ENCODE measurements at regions not wholly inside any gene's neighbourhood (a gene's known extent, or its start where the extent isn't known, plus 50 kb on each side); places are given as distances from the start of the nearest gene placed in this dataset.

- H2BK5ac ChIP-seq (ENCODE audit: low read depth, low read length, poor library complexity, severe bottlenecking), result no peak overlapping the region
- H3K4me2 ChIP-seq (ENCODE audit: low read length, poor library complexity, severe bottlenecking), result no peak overlapping the region
- no peak overlapping the region for H3K4me3 ChIP-seq (ENCODE audit: insufficient read depth in 1 of 2, low read depth in 1 of 2, low read length in 2 of 2)
- no peak for DNase-seq
- no peak overlapping the region for H2BK15ac ChIP-seq (ENCODE audit: low read depth, poor library complexity, severe bottlenecking)
- no peak overlapping the region for H3K27ac ChIP-seq (ENCODE audit: low read length, poor library complexity, severe bottlenecking)
- peaks cover 3% of the 10 kb centered on the region for H3K9me3 ChIP-seq (ENCODE audit: control insufficient read depth, low read length)
- no peak overlapping the region for H3K18ac ChIP-seq (ENCODE audit: low read depth in 1 of 2, low read length in 2 of 2)
- H2AFZ ChIP-seq (ENCODE audit: low read depth, low read length), result no peak overlapping the region
- no peak overlapping the region for H2AK5ac ChIP-seq (ENCODE audit: low read length, severe bottlenecking)
- peak overlapping the region in 1 of 2 experiments; percentile 24 for H3K4ac ChIP-seq (ENCODE audit: low read depth in 1 of 2, low read length in 2 of 2)
- no peak overlapping the region for H2BK120ac ChIP-seq (ENCODE audit: low read depth, low read length)
- no peak overlapping the region for H3K9ac ChIP-seq (ENCODE audit: low read length)
- no peaks in the 10 kb centered on the region for H3K36me3 ChIP-seq (ENCODE audit: control insufficient read depth in 1 of 2, insufficient read depth in 2 of 2, low read depth in 1 of 2, low read length in 2 of 2)
- whole genome bisulfite sequencing, result 91% methylated on average over 4 of the region's 5 CpGs
- H4K91ac ChIP-seq (ENCODE audit: low read length), result no peak overlapping the region
- peak overlapping the region; percentile 43 for H4K8ac ChIP-seq (ENCODE audit: low read length)
- no peaks in the 10 kb centered on the region for H3K79me1 ChIP-seq (replicated peaks; ENCODE audit: low read length, poor library complexity, severe bottlenecking)
- peaks cover 5% of the 10 kb centered on the region for H3K4me1 ChIP-seq (ENCODE audit: control insufficient read depth, insufficient read depth, low read depth, low read length)
- H3K27me3 ChIP-seq (ENCODE audit: control insufficient read depth in 1 of 2, insufficient read depth in 1 of 2, low read length in 2 of 2), result peaks cover 0 to 4% of the 10 kb centered on the region in 2 experiments
- H2BK12ac ChIP-seq (ENCODE audit: low read length in 2 of 2), result peak overlapping the region in 1 of 2 experiments; percentile 38
- no peak overlapping the region for H3K14ac ChIP-seq (ENCODE audit: low read length in 2 of 2)
- no peak overlapping the region for H3K23ac ChIP-seq (ENCODE audit: low read length in 2 of 2)
These were observed 110.4 kb upstream of the BMP2 start for GRCh38 chr20:6657111-6657510.

DNA sequence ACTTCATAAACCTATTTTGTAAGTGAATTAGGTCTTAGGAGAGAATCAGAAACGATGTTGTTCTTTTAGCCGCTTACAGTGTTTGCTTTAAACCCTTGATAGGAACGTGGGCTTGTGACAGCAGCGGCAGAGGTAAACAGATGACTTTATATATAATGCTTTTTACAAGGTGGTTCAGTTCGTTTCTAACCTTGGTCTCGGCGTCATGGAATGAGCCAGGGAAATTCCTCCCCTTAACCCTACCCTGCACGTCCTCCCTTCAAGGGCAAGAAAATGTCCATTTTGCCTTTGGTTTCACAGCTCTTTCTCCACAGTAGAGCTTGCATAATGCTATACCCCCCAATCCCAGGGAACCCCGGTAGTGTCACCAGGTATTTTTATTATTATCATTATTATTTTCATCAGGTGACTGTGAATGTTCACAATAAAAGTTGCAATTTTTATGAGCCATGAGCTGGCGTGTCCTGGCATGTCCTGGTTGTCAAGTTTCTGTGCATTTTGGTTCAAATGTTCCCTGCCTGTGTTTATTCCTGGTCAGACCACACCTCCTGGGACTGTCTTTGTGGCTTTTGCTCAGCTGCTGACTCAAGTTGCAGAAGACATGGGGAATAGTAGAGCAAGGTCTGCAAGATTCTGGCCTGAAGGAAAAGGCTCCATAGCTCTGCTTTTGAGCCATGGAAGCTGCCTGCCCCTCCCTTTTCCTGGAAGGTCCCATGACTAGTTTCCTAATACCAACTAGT lies 112.8 kb upstream of the BMP2 start:
- no peaks in the 10 kb centered on the region for H3K9me3 ChIP-seq (ENCODE audit: control insufficient read depth, low read length)
- no peaks in the 10 kb centered on the region for H3K36me3 ChIP-seq (ENCODE audit: control insufficient read depth in 1 of 2, insufficient read depth in 2 of 2, low read depth in 1 of 2, low read length in 2 of 2)
- peak overlapping the region in 1 of 2 experiments; percentile 12 for H3K4ac ChIP-seq (ENCODE audit: low read depth in 1 of 2, low read length in 2 of 2)
- H3K27me3 ChIP-seq (ENCODE audit: control insufficient read depth in 1 of 2, insufficient read depth in 1 of 2, low read length in 2 of 2), result no peaks in the 10 kb centered on the region
- no peak overlapping the region for H3K4me3 ChIP-seq (ENCODE audit: insufficient read depth in 1 of 2, low read depth in 1 of 2, low read length in 2 of 2)
- H3K18ac ChIP-seq (ENCODE audit: low read depth in 1 of 2, low read length in 2 of 2), result peak overlapping the region; percentile 18 to 22
- peak overlapping the region; percentile 4 for H3K9ac ChIP-seq (ENCODE audit: low read length)
- H2BK5ac ChIP-seq (ENCODE audit: low read depth, low read length, poor library complexity, severe bottlenecking), result no peak overlapping the region
- peak overlapping the region; percentile 3 for H2BK120ac ChIP-seq (ENCODE audit: low read depth, low read length)
- 76% methylated on average over 9 of the region's 10 CpGs for WGBS
- H3K4me1 ChIP-seq (ENCODE audit: control insufficient read depth, insufficient read depth, low read depth, low read length), result peaks cover 3% of the 10 kb centered on the region
- no peak overlapping the region for H3K27ac ChIP-seq (ENCODE audit: low read length, poor library complexity, severe bottlenecking)
- no peak overlapping the region for H3K23ac ChIP-seq (ENCODE audit: low read length in 2 of 2)
- no peak overlapping the region for H2AK5ac ChIP-seq (ENCODE audit: low read length, severe bottlenecking)
- no peak overlapping the region for H3K14ac ChIP-seq (ENCODE audit: low read length in 2 of 2)
- H3K79me1 ChIP-seq (replicated peaks; ENCODE audit: low read length, poor library complexity, severe bottlenecking), result no peaks in the 10 kb centered on the region
- no peak overlapping the region for H3K4me2 ChIP-seq (ENCODE audit: low read length, poor library complexity, severe bottlenecking)
- H2AFZ ChIP-seq (ENCODE audit: low read depth, low read length), result no peak overlapping the region
- H2BK12ac ChIP-seq (ENCODE audit: low read length in 2 of 2), result peak overlapping the region in 1 of 2 experiments; percentile 46
- no peak overlapping the region for H2BK15ac ChIP-seq (ENCODE audit: low read depth, poor library complexity, severe bottlenecking)
- peak; percentile 72 for DNase-seq
- no peak overlapping the region for H4K91ac ChIP-seq (ENCODE audit: low read length)
- H4K8ac ChIP-seq (ENCODE audit: low read length), result no peak overlapping the region

GRCh38 chr20:6651561-6651960 lies 115.9 kb upstream of the BMP2 start:
- H3K4me2 ChIP-seq (ENCODE audit: low read length, poor library complexity, severe bottlenecking), result no peak overlapping the region
- H3K9me3 ChIP-seq (ENCODE audit: control insufficient read depth, low read length), result no peaks in the 10 kb centered on the region
- H3K4ac ChIP-seq (ENCODE audit: low read depth in 1 of 2, low read length in 2 of 2), result no peak overlapping the region
- H3K14ac ChIP-seq (ENCODE audit: low read length in 2 of 2), result no peak overlapping the region
- no peak overlapping the region for H3K4me3 ChIP-seq (ENCODE audit: insufficient read depth in 1 of 2, low read depth in 1 of 2, low read length in 2 of 2)
- H3K36me3 ChIP-seq (ENCODE audit: control insufficient read depth in 1 of 2, insufficient read depth in 2 of 2, low read depth in 1 of 2, low read length in 2 of 2), result no peaks in the 10 kb centered on the region
- H3K23ac ChIP-seq (ENCODE audit: low read length in 2 of 2), result no peak overlapping the region
- H2BK15ac ChIP-seq (ENCODE audit: low read depth, poor library complexity, severe bottlenecking), result no peak overlapping the region
- H2BK120ac ChIP-seq (ENCODE audit: low read depth, low read length), result no peak overlapping the region
- no peak overlapping the region for H2AFZ ChIP-seq (ENCODE audit: low read depth, low read length)
- H3K27ac ChIP-seq (ENCODE audit: low read length, poor library complexity, severe bottlenecking), result no peak overlapping the region
- H3K9ac ChIP-seq (ENCODE audit: low read length), result no peak overlapping the region
- H3K27me3 ChIP-seq (ENCODE audit: control insufficient read depth in 1 of 2, insufficient read depth in 1 of 2, low read length in 2 of 2), result no peaks in the 10 kb centered on the region
- H2AK5ac ChIP-seq (ENCODE audit: low read length, severe bottlenecking), result no peak overlapping the region
- no peak overlapping the region for H2BK12ac ChIP-seq (ENCODE audit: low read length in 2 of 2)
- H3K18ac ChIP-seq (ENCODE audit: low read depth in 1 of 2, low read length in 2 of 2), result no peak overlapping the region
- H3K4me1 ChIP-seq (ENCODE audit: control insufficient read depth, insufficient read depth, low read depth, low read length), result peaks cover 3% of the 10 kb centered on the region
- no peak overlapping the region for H2BK5ac ChIP-seq (ENCODE audit: low read depth, low read length, poor library complexity, severe bottlenecking)
- DNase-seq, result no peak
- 98% methylated on average over 3 of the region's 3 CpGs for WGBS
- no peak overlapping the region for H4K8ac ChIP-seq (ENCODE audit: low read length)
- no peak overlapping the region for H4K91ac ChIP-seq (ENCODE audit: low read length)
- H3K79me1 ChIP-seq (replicated peaks; ENCODE audit: low read length, poor library complexity, severe bottlenecking), result no peaks in the 10 kb centered on the region

DNA sequence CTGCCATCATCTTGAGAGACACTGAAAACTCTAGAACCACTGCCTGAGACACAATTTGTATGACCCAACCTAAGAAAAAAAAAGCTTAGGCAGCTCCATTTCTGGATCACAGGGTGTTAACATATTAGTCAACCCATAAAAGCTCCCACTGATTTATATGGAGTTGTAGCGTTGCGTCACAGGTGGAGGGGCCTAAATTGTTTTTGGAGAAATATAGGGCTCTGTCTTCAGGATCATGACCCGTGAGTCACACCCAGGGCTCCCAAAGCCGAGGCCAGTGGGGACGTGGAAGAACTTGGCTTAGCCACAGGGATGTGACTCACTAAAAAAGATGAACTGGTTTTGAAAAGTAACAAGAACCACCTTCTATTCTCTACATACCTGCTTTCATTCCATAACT lies 116.5 kb upstream of the BMP2 start:
- no peaks in the 10 kb centered on the region for H3K27me3 ChIP-seq (ENCODE audit: control insufficient read depth in 1 of 2, insufficient read depth in 1 of 2, low read length in 2 of 2)

More for the DNA sequence above, 116.5 kb upstream of the BMP2 start:
- H2BK120ac ChIP-seq (ENCODE audit: low read depth, low read length), result no peak overlapping the region
- 18% methylated on average over 5 of the region's 5 CpGs for WGBS
- no peak overlapping the region for H3K4me2 ChIP-seq (ENCODE audit: low read length, poor library complexity, severe bottlenecking)
- H3K18ac ChIP-seq (ENCODE audit: low read depth in 1 of 2, low read length in 2 of 2), result no peak overlapping the region
- H2BK15ac ChIP-seq (ENCODE audit: low read depth, poor library complexity, severe bottlenecking), result no peak overlapping the region
- DNase-seq, result peak; percentile 75
- no peak overlapping the region for H2BK12ac ChIP-seq (ENCODE audit: low read length in 2 of 2)
- no peak overlapping the region for H3K4me3 ChIP-seq (ENCODE audit: insufficient read depth in 1 of 2, low read depth in 1 of 2, low read length in 2 of 2)
- H3K9ac ChIP-seq (ENCODE audit: low read length), result no peak overlapping the region
- no peak overlapping the region for H2BK5ac ChIP-seq (ENCODE audit: low read depth, low read length, poor library complexity, severe bottlenecking)
- H3K79me1 ChIP-seq (replicated peaks; ENCODE audit: low read length, poor library complexity, severe bottlenecking), result no peaks in the 10 kb centered on the region
- H4K8ac ChIP-seq (ENCODE audit: low read length), result no peak overlapping the region
- H3K27ac ChIP-seq (ENCODE audit: low read length, poor library complexity, severe bottlenecking), result no peak overlapping the region
- no peak overlapping the region for H4K91ac ChIP-seq (ENCODE audit: low read length)
- no peak overlapping the region for H2AK5ac ChIP-seq (ENCODE audit: low read length, severe bottlenecking)
- H3K9me3 ChIP-seq (ENCODE audit: control insufficient read depth, low read length), result no peaks in the 10 kb centered on the region
- H2AFZ ChIP-seq (ENCODE audit: low read depth, low read length), result no peak overlapping the region
- H3K14ac ChIP-seq (ENCODE audit: low read length in 2 of 2), result no peak overlapping the region
- H3K36me3 ChIP-seq (ENCODE audit: control insufficient read depth in 1 of 2, insufficient read depth in 2 of 2, low read depth in 1 of 2, low read length in 2 of 2), result no peaks in the 10 kb centered on the region
- no peak overlapping the region for H3K23ac ChIP-seq (ENCODE audit: low read length in 2 of 2)
- peaks cover 3% of the 10 kb centered on the region for H3K4me1 ChIP-seq (ENCODE audit: control insufficient read depth, insufficient read depth, low read depth, low read length)
- H3K4ac ChIP-seq (ENCODE audit: low read depth in 1 of 2, low read length in 2 of 2), result no peak overlapping the region
